GM23338 (cell line): ENCODE measurements at regions not wholly inside any gene's neighbourhood (a gene's known extent, or its start where the extent isn't known, plus 50 kb on each side); places are given as distances from the start of the nearest gene placed in this dataset.

Experiments used
- ATAC-seq: fragments of 200-7000 bp; cut with Tn5 transposase; 3 replicates; pipeline ENCODE4 v1.9.1; 2020
- DNase-seq: peaks from one replicate; pipeline ENCODE4 v3.0.0-alpha.2; 2015; ENCODE audit warnings: low spot score
- H2AFZ ChIP-seq: fragments of 200-600 bp; sonication (generic); 2 replicates; pipeline ENCODE4 v1.8.0; 2016; ENCODE audit warnings: antibody characterized with exemption, mild to moderate bottlenecking, moderate library complexity
- H3F3A ChIP-seq: fragments of 200-600 bp; sonication (generic); replicated peaks from 2 replicates; pipeline ENCODE4 v1.8.0; 2017; ENCODE audit warnings: antibody characterized with exemption, mixed run types, low read depth
- H3K27ac ChIP-seq: fragments of 200-600 bp; sonication (generic); 2 replicates; pipeline ENCODE4 v1.6.1; 2016; ENCODE audit warnings: low read depth
- H3K27me3 ChIP-seq: fragments of 200-600 bp; sonication (generic); 2 replicates; pipeline ENCODE4 v1.8.0; 2016; ENCODE audit warnings: mild to moderate bottlenecking, mixed run types, moderate library complexity; ENCODE audit not compliant: insufficient read depth
- H3K36me3 ChIP-seq: fragments of 200-600 bp; sonication (generic); 2 replicates; pipeline ENCODE4 v1.8.0; 2016; ENCODE audit warnings: mild to moderate bottlenecking; ENCODE audit not compliant: insufficient read depth
- H3K4me1 ChIP-seq: fragments of 200-600 bp; sonication (generic); 2 replicates; pipeline ENCODE4 v1.8.0; 2016; ENCODE audit warnings: mild to moderate bottlenecking, moderate library complexity; ENCODE audit not compliant: insufficient read depth
- H3K4me2 ChIP-seq: fragments of 200-600 bp; sonication (generic); 2 replicates; pipeline ENCODE4 v1.7.1; 2017; ENCODE audit warnings: mixed run types
- H3K4me3 ChIP-seq: fragments of 200-600 bp; sonication (generic); 2 replicates; pipeline ENCODE4 v1.6.1; 2016; ENCODE audit warnings: mixed run types
- H3K79me2 ChIP-seq: fragments of 200-600 bp; sonication (generic); replicated peaks from 2 replicates; pipeline ENCODE4 v1.8.0; 2017; ENCODE audit warnings: mild to moderate bottlenecking; ENCODE audit not compliant: insufficient read depth
- H3K9me2 ChIP-seq: fragments of 200-600 bp; sonication (generic); 2 replicates; pipeline ENCODE4 v1.8.0; 2017; ENCODE audit not compliant: insufficient read depth
- H4K20me1 ChIP-seq: fragments of 200-600 bp; sonication (generic); replicated peaks from 2 replicates; pipeline ENCODE4 v1.8.0; 2017; ENCODE audit warnings: mild to moderate bottlenecking; ENCODE audit not compliant: insufficient read depth
- H3K27ac Mint-ChIP-seq: 2 replicates; pipeline ENCODE4 v1.8.0; 2020; ENCODE audit warnings: inconsistent platforms, mild to moderate bottlenecking, moderate library complexity, mixed read lengths
- H3K27me3 Mint-ChIP-seq: 3 replicates; pipeline ENCODE4 v1.8.0; 2022; ENCODE audit warnings: low read depth, mild to moderate bottlenecking, moderate library complexity, mixed read lengths, inconsistent platforms; ENCODE audit not compliant: insufficient read depth, poor library complexity
- H3K36me3 Mint-ChIP-seq: 3 replicates; pipeline ENCODE4 v1.8.0; 2021; ENCODE audit warnings: low read depth, mild to moderate bottlenecking, inconsistent platforms, moderate library complexity, mixed read lengths
- H3K4me1 Mint-ChIP-seq: 3 replicates; pipeline ENCODE4 v1.8.0; 2020; ENCODE audit warnings: mild to moderate bottlenecking, inconsistent platforms, mixed read lengths
- H3K4me3 Mint-ChIP-seq: 3 replicates; pipeline ENCODE4 v1.8.0; 2021; ENCODE audit warnings: moderate library complexity, mild to moderate bottlenecking, inconsistent platforms, mixed read lengths
- H3K9me3 Mint-ChIP-seq: 3 replicates; pipeline ENCODE4 v1.8.0; 2020; ENCODE audit warnings: moderate library complexity, mild to moderate bottlenecking, inconsistent platforms, mixed read lengths
- EZH2phosphoT487 ChIP-seq: fragments of 200-600 bp; sonication (generic); IDR thresholded peaks from one replicate; pipeline ENCODE4 v1.8.1; 2018; ENCODE audit warnings: antibody characterized with exemption; ENCODE audit not compliant: unreplicated experiment
- JUNB ChIP-seq: IDR thresholded peaks from one replicate; pipeline ENCODE4 v1.6.1; 2016; ENCODE audit warnings: antibody characterized with exemption; ENCODE audit not compliant: unreplicated experiment
- NANOG ChIP-seq: IDR thresholded peaks from 2 replicates; pipeline ENCODE4 v1.6.1; 2016; ENCODE audit warnings: antibody characterized with exemption, borderline replicate concordance
- STAT1 ChIP-seq: IDR thresholded peaks from one replicate; pipeline ENCODE4 v1.6.1; 2016; ENCODE audit warnings: antibody characterized with exemption; ENCODE audit not compliant: unreplicated experiment
- ZNF114 ChIP-seq: fragments of 250-450 bp; sonication (Bioruptor Pico); IDR thresholded peaks from 2 replicates; pipeline ENCODE4 v1.5.0; 2020; ENCODE audit warnings: mild to moderate bottlenecking, moderate library complexity
- ZNF331 ChIP-seq: fragments of 250-450 bp; sonication (Bioruptor Pico); IDR thresholded peaks from 2 replicates; pipeline ENCODE4 v1.5.0; 2020; ENCODE audit warnings: low read depth, mild to moderate bottlenecking, moderate library complexity
- TF ChIP-seq, protein P1 (sequence below): IDR thresholded peaks from 2 replicates; pipeline ENCODE4 v1.6.1; 2016; ENCODE audit warnings: antibody characterized with exemption
- TF ChIP-seq, protein P2 (sequence below): IDR thresholded peaks from one replicate; pipeline ENCODE4 v1.6.1; 2018; ENCODE audit warnings: antibody characterized with exemption; ENCODE audit not compliant: unreplicated experiment
- TF ChIP-seq, protein P3 (sequence below), 2 experiments: fragments of 200-600 bp in 1 of 2; sonication (generic) in 1 of 2; conservative IDR thresholded peaks; 2 replicates each; pipeline versions ENCODE4 v1.5.1 to v1.6.1; 2016 to 2017; ENCODE audit warnings: antibody characterized with exemption in 2 of 2, low read depth in 2 of 2, mild to moderate bottlenecking in 2 of 2, moderate library complexity in 1 of 2

DNA sequence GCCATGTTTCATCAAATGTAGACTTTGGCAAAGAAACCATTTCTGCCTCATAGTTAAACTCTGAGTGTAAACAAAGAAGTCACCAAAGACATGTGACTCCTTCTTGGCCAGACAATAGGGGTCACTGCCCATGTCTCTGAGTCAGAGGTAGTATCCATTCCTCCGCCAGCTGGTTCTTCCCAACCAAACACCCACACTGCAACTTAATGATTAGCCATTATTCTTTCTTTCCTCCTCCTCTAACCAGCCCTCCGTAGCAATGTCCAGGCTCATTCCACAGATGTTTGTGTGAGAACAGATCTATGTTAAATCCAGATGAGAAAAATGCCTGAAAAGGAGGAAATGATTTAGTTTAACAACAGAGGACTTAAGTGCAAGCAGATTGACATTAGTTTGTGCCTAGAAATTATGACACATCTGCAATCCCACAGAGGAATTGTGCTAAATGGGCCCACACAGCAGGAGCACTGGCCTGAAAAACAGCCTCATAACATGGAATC lies 127.9 kb upstream of the SH3BP4 start:
- Mint-ChIP-seq H3K9me3 (no peaks in the 10 kb centered on the region), H3K27ac (no peak overlapping the region), H3K4me1 (peaks cover 3% of the 10 kb centered on the region; the same call in 1 of the 3 replicates), H3K27me3 (no peaks in the 10 kb centered on the region), H3K36me3 (no peaks in the 10 kb centered on the region), H3K4me3 (no peak overlapping the region)
- no peak overlapping the region for H3K27ac ChIP-seq
- no peak for ATAC-seq
- H3K79me2 ChIP-seq: no peaks in the 10 kb centered on the region
- no peaks in the 10 kb centered on the region for H4K20me1 ChIP-seq
- H2AFZ ChIP-seq: no peak overlapping the region
- TF ChIP-seq EZH2phosphoT487 (no peak), ZNF114 (no peak), JUNB (no peak), STAT1 (no peak)
- TF ChIP-seq, protein P1, sequence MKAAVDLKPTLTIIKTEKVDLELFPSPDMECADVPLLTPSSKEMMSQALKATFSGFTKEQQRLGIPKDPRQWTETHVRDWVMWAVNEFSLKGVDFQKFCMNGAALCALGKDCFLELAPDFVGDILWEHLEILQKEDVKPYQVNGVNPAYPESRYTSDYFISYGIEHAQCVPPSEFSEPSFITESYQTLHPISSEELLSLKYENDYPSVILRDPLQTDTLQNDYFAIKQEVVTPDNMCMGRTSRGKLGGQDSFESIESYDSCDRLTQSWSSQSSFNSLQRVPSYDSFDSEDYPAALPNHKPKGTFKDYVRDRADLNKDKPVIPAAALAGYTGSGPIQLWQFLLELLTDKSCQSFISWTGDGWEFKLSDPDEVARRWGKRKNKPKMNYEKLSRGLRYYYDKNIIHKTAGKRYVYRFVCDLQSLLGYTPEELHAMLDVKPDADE: no peak
- TF ChIP-seq, protein P2, sequence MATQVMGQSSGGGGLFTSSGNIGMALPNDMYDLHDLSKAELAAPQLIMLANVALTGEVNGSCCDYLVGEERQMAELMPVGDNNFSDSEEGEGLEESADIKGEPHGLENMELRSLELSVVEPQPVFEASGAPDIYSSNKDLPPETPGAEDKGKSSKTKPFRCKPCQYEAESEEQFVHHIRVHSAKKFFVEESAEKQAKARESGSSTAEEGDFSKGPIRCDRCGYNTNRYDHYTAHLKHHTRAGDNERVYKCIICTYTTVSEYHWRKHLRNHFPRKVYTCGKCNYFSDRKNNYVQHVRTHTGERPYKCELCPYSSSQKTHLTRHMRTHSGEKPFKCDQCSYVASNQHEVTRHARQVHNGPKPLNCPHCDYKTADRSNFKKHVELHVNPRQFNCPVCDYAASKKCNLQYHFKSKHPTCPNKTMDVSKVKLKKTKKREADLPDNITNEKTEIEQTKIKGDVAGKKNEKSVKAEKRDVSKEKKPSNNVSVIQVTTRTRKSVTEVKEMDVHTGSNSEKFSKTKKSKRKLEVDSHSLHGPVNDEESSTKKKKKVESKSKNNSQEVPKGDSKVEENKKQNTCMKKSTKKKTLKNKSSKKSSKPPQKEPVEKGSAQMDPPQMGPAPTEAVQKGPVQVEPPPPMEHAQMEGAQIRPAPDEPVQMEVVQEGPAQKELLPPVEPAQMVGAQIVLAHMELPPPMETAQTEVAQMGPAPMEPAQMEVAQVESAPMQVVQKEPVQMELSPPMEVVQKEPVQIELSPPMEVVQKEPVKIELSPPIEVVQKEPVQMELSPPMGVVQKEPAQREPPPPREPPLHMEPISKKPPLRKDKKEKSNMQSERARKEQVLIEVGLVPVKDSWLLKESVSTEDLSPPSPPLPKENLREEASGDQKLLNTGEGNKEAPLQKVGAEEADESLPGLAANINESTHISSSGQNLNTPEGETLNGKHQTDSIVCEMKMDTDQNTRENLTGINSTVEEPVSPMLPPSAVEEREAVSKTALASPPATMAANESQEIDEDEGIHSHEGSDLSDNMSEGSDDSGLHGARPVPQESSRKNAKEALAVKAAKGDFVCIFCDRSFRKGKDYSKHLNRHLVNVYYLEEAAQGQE: no peak
- H3K4me3 ChIP-seq: no peak overlapping the region
- no peaks in the 10 kb centered on the region for H3F3A ChIP-seq
- 0 out of 2 replicates have a peak, but pooled peaks cover 3% of the 10 kb centered on the region for H3K9me2 ChIP-seq
- no peaks in the 10 kb centered on the region for H3K36me3 ChIP-seq
- no peak overlapping the region for H3K4me2 ChIP-seq
- no peak for DNase-seq
- H3K27me3 ChIP-seq: no peaks in the 10 kb centered on the region
- no peaks in the 10 kb centered on the region for H3K4me1 ChIP-seq

DNA sequence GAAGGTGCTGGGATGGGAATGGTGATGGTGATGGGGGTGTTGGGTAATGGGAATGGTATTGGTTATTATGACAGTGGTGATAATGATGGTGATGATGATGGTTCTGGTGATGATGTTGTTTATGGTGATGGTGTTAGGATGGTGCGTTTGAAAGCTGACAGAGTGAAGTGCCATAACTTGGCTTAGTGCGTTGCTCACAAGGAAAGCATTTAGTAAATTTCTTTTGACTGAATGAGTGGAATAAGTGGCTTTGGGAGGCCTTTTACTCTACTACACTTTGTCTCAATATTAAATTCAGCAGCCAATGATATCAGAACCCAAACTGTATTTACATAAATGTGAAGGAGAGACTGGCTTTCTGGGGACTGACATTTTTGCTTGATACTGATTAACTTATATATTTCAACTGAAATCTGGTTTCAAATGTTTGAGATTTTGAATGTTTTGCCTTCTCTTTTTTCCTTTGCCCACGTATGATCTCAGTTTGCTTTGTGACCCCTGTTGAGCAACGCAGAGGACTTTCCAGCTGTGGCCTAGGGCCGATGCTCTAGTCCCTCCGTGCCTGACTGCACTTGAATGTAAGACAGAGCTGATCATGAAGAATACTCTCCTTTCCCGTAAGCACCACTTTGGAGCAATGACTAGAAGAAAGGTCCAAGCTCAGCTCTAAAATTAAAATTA lies 128.5 kb upstream of the SH3BP4 start:
- H3K27ac ChIP-seq: no peak overlapping the region
- no peaks in the 10 kb centered on the region for H3F3A ChIP-seq
- no peaks in the 10 kb centered on the region for H3K4me1 ChIP-seq
- no peaks in the 10 kb centered on the region for H3K27me3 ChIP-seq
- no peaks in the 10 kb centered on the region for H3K27me3 Mint-ChIP-seq
- no peak overlapping the region for H3K4me3 Mint-ChIP-seq
- H3K9me3 Mint-ChIP-seq: no peaks in the 10 kb centered on the region
- H3K36me3 Mint-ChIP-seq: no peaks in the 10 kb centered on the region
- no peaks in the 10 kb centered on the region for H3K79me2 ChIP-seq
- no peak overlapping the region for H2AFZ ChIP-seq
- H3K27ac Mint-ChIP-seq: no peak overlapping the region
- H4K20me1 ChIP-seq: no peaks in the 10 kb centered on the region
- TF ChIP-seq JUNB (no peak), ZNF331 (CRISPR knock-in tag) (no peak), EZH2phosphoT487 (no peak), NANOG (no peak)
- TF ChIP-seq, protein P2: no peak
- TF ChIP-seq, protein P3, sequence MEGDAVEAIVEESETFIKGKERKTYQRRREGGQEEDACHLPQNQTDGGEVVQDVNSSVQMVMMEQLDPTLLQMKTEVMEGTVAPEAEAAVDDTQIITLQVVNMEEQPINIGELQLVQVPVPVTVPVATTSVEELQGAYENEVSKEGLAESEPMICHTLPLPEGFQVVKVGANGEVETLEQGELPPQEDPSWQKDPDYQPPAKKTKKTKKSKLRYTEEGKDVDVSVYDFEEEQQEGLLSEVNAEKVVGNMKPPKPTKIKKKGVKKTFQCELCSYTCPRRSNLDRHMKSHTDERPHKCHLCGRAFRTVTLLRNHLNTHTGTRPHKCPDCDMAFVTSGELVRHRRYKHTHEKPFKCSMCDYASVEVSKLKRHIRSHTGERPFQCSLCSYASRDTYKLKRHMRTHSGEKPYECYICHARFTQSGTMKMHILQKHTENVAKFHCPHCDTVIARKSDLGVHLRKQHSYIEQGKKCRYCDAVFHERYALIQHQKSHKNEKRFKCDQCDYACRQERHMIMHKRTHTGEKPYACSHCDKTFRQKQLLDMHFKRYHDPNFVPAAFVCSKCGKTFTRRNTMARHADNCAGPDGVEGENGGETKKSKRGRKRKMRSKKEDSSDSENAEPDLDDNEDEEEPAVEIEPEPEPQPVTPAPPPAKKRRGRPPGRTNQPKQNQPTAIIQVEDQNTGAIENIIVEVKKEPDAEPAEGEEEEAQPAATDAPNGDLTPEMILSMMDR (conservative IDR thresholded peaks at IDR 0.05; ENCODE audit: low read depth in 2 of 2): no peak
- TF ChIP-seq, protein P1: no peak
- ATAC-seq (no peak), DNase-seq (no peak)
- peaks cover 3% of the 10 kb centered on the region; the same call in 1 of the 3 replicates for H3K4me1 Mint-ChIP-seq
- H3K4me3 ChIP-seq: no peak overlapping the region
- H3K4me2 ChIP-seq: no peak overlapping the region
- H3K9me2 ChIP-seq: 0 out of 2 replicates have a peak, but pooled peaks cover 3% of the 10 kb centered on the region
- H3K36me3 ChIP-seq: no peaks in the 10 kb centered on the region
